IMR-90 (cell line): ENCODE measurements at regions not wholly inside any gene's neighbourhood (a gene's known extent, or its start where the extent isn't known, plus 50 kb on each side); places are given as distances from the start of the nearest gene placed in this dataset.

ENCODE experiments used
- ATAC-seq: fragments of 200-7000 bp; cut with Tn5 transposase; 2 replicates; pipeline ENCODE4 v1.9.1; 2020; ENCODE audit warnings: low read depth, mild to moderate bottlenecking, moderate library complexity
- BruUV-seq: library from RNA; stranded (reverse); fragments of 400-500 nt; replicated peaks from 2 replicates; lab custom pipeline; 2021; lab: Mats Ljungman, UMichigan
- CTCF ChIA-PET: fragments of 300-600 bp; formaldehyde crosslinking; extraction: SDS; loops from one replicate; lab custom pipeline; 2021; ENCODE audit warnings: antibody characterized with exemption; lab: Yijun Ruan, JAX
- POLR2A ChIA-PET: fragments of 300-600 bp; sonication (Branson Sonifier 250); formaldehyde crosslinking; loops from one replicate; lab custom pipeline; 2022; ENCODE audit warnings: antibody characterized with exemption; ENCODE audit not compliant: unreplicated experiment; lab: Charles Lee
- DNase-seq: peaks from one replicate; pipeline ENCODE4 v3.0.0; 2013
- H2AFZ ChIP-seq: replicated peaks from 2 replicates; pipeline ENCODE3; 2013; ENCODE audit warnings: low read length, mild to moderate bottlenecking; ENCODE audit not compliant: poor library complexity
- H2AK5ac ChIP-seq: 2 replicates; pipeline ENCODE4 v1.6.1; 2013; ENCODE audit warnings: low read depth, low read length, inconsistent platforms
- H2AK9ac ChIP-seq: replicated peaks from 2 replicates; pipeline ENCODE3; 2013; ENCODE audit warnings: mild to moderate bottlenecking, low read depth, low read length, moderate library complexity; ENCODE audit not compliant: poor library complexity
- H2BK120ac ChIP-seq: 2 replicates; pipeline ENCODE4 v1.6.1; 2013; ENCODE audit warnings: low read depth, low read length, inconsistent platforms
- H2BK15ac ChIP-seq: 3 replicates; pipeline ENCODE4 v1.6.1; 2013; ENCODE audit warnings: low read depth, low read length, inconsistent platforms
- H2BK20ac ChIP-seq: 2 replicates; pipeline ENCODE4 v1.6.1; 2013; ENCODE audit warnings: low read depth, mild to moderate bottlenecking, inconsistent platforms, low read length, moderate library complexity
- H2BK5ac ChIP-seq: 2 replicates; pipeline ENCODE4 v1.6.1; 2013; ENCODE audit warnings: mild to moderate bottlenecking, low read depth, low read length, inconsistent platforms; ENCODE audit not compliant: poor library complexity, severe bottlenecking
- H3K14ac ChIP-seq: replicated peaks from 2 replicates; pipeline ENCODE4 v1.6.1; 2013; ENCODE audit warnings: low read depth, low read length, inconsistent platforms
- H3K18ac ChIP-seq: 2 replicates; pipeline ENCODE4 v1.6.1; 2013; ENCODE audit warnings: low read depth, low read length, control low read depth
- H3K23ac ChIP-seq: 2 replicates; pipeline ENCODE4 v1.6.1; 2013; ENCODE audit warnings: low read depth, low read length, inconsistent platforms
- H3K27ac ChIP-seq: 2 replicates; pipeline ENCODE4 v1.5.1; 2013; ENCODE audit warnings: mild to moderate bottlenecking, control low read depth, low read length; ENCODE audit not compliant: insufficient read depth
- H3K27me3 ChIP-seq: 2 replicates; pipeline ENCODE4 v1.6.1; 2013; ENCODE audit warnings: low read length; ENCODE audit not compliant: control insufficient read depth, insufficient read depth
- H3K36me3 ChIP-seq: 2 replicates; pipeline ENCODE4 v1.6.1; 2013; ENCODE audit warnings: low read length, mixed read lengths; ENCODE audit not compliant: control insufficient read depth, insufficient read depth
- H3K4ac ChIP-seq: 2 replicates; pipeline ENCODE4 v1.6.1; 2013; ENCODE audit warnings: low read depth, low read length, inconsistent platforms
- H3K4me1 ChIP-seq: 2 replicates; pipeline ENCODE4 v1.6.1; 2013; ENCODE audit warnings: low read length, mixed read lengths; ENCODE audit not compliant: control insufficient read depth, insufficient read depth
- H3K4me2 ChIP-seq: 2 replicates; pipeline ENCODE4 v1.6.1; 2013; ENCODE audit warnings: low read depth, mild to moderate bottlenecking, control low read depth, low read length, moderate library complexity
- H3K4me3 ChIP-seq: 2 replicates; pipeline ENCODE4 v1.5.1; 2013; ENCODE audit warnings: low read depth, mild to moderate bottlenecking, control low read depth, low read length, moderate library complexity; ENCODE audit not compliant: insufficient read depth
- H3K56ac ChIP-seq: 2 replicates; pipeline ENCODE4 v1.6.1; 2013; ENCODE audit warnings: low read length, inconsistent platforms; ENCODE audit not compliant: insufficient read depth; ENCODE audit errors: extremely low read depth
- H3K79me1 ChIP-seq, 2 experiments: 2 replicates each; pipeline ENCODE4 v1.6.1; 2013; ENCODE audit warnings: low read length in 2 of 2, inconsistent platforms in 1 of 2, low read depth in 1 of 2
- H3K9ac ChIP-seq: 2 replicates; pipeline ENCODE4 v1.6.1; 2013; ENCODE audit warnings: low read depth, low read length, control low read depth
- H3K9me1 ChIP-seq: 2 replicates; pipeline ENCODE4 v1.6.1; 2013; ENCODE audit warnings: low read length, inconsistent platforms; ENCODE audit not compliant: insufficient read depth
- H3K9me3 ChIP-seq: 2 replicates; pipeline ENCODE4 v1.6.1; 2013; ENCODE audit warnings: low read length; ENCODE audit not compliant: control insufficient read depth, insufficient read depth
- H4K20me1 ChIP-seq: 2 replicates; pipeline ENCODE4 v1.6.1; 2013; ENCODE audit warnings: low read length, inconsistent platforms; ENCODE audit not compliant: insufficient read depth
- H4K5ac ChIP-seq: 2 replicates; pipeline ENCODE4 v1.6.1; 2013; ENCODE audit warnings: mild to moderate bottlenecking, low read depth, low read length, control low read depth
- H4K8ac ChIP-seq, 2 experiments: 2 replicates each; pipeline ENCODE4 v1.6.1; 2013; ENCODE audit warnings: low read depth in 2 of 2, low read length in 2 of 2, control low read depth in 1 of 2, inconsistent platforms in 1 of 2
- H4K91ac ChIP-seq: 2 replicates; pipeline ENCODE4 v1.6.1; 2013; ENCODE audit warnings: low read depth, low read length, inconsistent platforms; ENCODE audit not compliant: insufficient read depth
- BHLHE40 ChIP-seq: fragments of 150-350 bp; IDR thresholded peaks from 2 replicates; pipeline ENCODE4 v1.6.1; 2016; ENCODE audit warnings: mild to moderate bottlenecking, low read depth, low read length
- CEBPB ChIP-seq: IDR thresholded peaks from 2 replicates; pipeline ENCODE4 v1.6.1; 2012; ENCODE audit warnings: low read depth, low read length, improper control_type of control experiment
- CHD1 ChIP-seq: IDR thresholded peaks from 2 replicates; pipeline ENCODE4 v1.6.1; 2012; ENCODE audit warnings: low read depth, low read length, improper control_type of control experiment
- FOS ChIP-seq: fragments of 150-350 bp; IDR thresholded peaks from 2 replicates; pipeline ENCODE4 v1.6.1; 2016; ENCODE audit warnings: low read depth, low read length
- MAFK ChIP-seq: IDR thresholded peaks from 2 replicates; pipeline ENCODE4 v1.6.1; 2012; ENCODE audit warnings: low read depth, low read length, improper control_type of control experiment
- MAZ ChIP-seq: IDR thresholded peaks from 2 replicates; pipeline ENCODE4 v1.6.1; 2012; ENCODE audit warnings: low read depth, mild to moderate bottlenecking, low read length, improper control_type of control experiment, moderate library complexity, borderline replicate concordance
- MXI1 ChIP-seq: IDR thresholded peaks from 2 replicates; pipeline ENCODE4 v1.6.1; 2012; ENCODE audit warnings: low read depth, mild to moderate bottlenecking, low read length, moderate library complexity, borderline replicate concordance
- NFE2L2 ChIP-seq: fragments of 150-350 bp; IDR thresholded peaks from 2 replicates; pipeline ENCODE4 v1.6.1; 2016; ENCODE audit warnings: low read depth, mild to moderate bottlenecking, low read length
- POLR2A ChIP-seq: IDR thresholded peaks from 2 replicates; pipeline ENCODE4 v1.6.1; 2012; ENCODE audit warnings: mild to moderate bottlenecking, low read depth, low read length
- RAD21 ChIP-seq: IDR thresholded peaks from 2 replicates; pipeline ENCODE4 v1.6.1; 2012; ENCODE audit warnings: low read length, improper control_type of control experiment
- RCOR1 ChIP-seq: IDR thresholded peaks from 2 replicates; pipeline ENCODE4 v1.6.1; 2012; ENCODE audit warnings: mild to moderate bottlenecking, low read length, improper control_type of control experiment; ENCODE audit not compliant: insufficient replicate concordance
- RFX5 ChIP-seq: IDR thresholded peaks from 2 replicates; pipeline ENCODE4 v1.8.0; 2012; ENCODE audit warnings: low read depth, mild to moderate bottlenecking, low read length, moderate library complexity
- WGBS, 2 experiments: methylation state at CpG; one replicate each; pipeline versions ENCODE4 v1.1.5 to v1.1.7; 2013; ENCODE audit warnings: missing lambda C conversion rate in 2 of 2; ENCODE audit not compliant: insufficient read length in 1 of 2; ENCODE audit errors: extremely low coverage in 2 of 2; 5-methylcytosine and 5-hydroxymethylcytosine counted together
- dilution Hi-C: fragments of 300-500 bp; cut with HindIII; formaldehyde crosslinking; loops from one replicate; pipeline ENCODE4 v1.14.3; 2018; ENCODE audit warnings: low sequenced_read_pairs; ENCODE audit not compliant: unreplicated experiment
- in situ Hi-C: fragments of 300-500 bp; cut with MboI; formaldehyde crosslinking; loops from 3 replicates; pipeline ENCODE4 v1.14.3; 2019; ENCODE audit warnings: low sequenced_read_pairs, inconsistent platforms, mixed read lengths
- intact Hi-C: fragments of 100-400 bp; cut with micrococcal nuclease; formaldehyde crosslinking; loops from 2 replicates; pipeline ENCODE4 v1.10.0; 2022
- TF ChIP-seq, protein P1 (sequence below): conservative IDR thresholded peaks from 2 replicates; pipeline ENCODE4 v1.5.1; 2012; ENCODE audit warnings: mild to moderate bottlenecking, low read depth, low read length, improper control_type of control experiment
- TF ChIP-seq, protein P2 (sequence below): fragments of 150-350 bp; IDR thresholded peaks from 2 replicates; pipeline ENCODE4 v1.6.1; 2016; ENCODE audit warnings: low read depth, mild to moderate bottlenecking, low read length, moderate library complexity, borderline replicate concordance

DNA sequence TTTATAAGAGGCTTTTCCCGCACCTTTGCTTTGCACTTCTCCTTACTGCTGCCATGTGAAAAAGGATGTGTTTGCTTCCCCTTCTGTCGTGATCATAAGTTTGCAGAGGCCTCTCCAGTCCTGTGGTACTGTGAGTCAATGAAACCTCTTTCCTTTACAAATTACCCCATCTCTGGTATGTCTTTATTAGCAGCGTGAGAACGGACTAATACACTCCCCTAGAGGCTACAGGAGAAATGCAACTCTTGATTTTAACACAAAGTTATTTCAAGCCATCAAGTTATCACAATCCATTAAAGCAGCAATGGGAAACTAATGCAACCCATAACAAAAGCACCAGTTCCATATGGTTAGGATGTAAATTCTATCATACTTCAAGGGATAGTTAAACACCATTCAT is 1378.8 kb upstream of the DDX18 start:
- H3K9ac ChIP-seq = no peak overlapping the region
- no peaks in the 10 kb centered on the region for H4K20me1 ChIP-seq
- no peak overlapping the region for H2BK5ac ChIP-seq
- no peak overlapping the region for H3K27ac ChIP-seq
- H4K91ac ChIP-seq = no peak overlapping the region
- H4K8ac ChIP-seq = no peak overlapping the region
- no peaks in the 10 kb centered on the region for H3K36me3 ChIP-seq
- BruUV-seq = no TSS peak
- H3K14ac ChIP-seq = no peak overlapping the region
- H3K23ac ChIP-seq = no peak overlapping the region
- H3K4ac ChIP-seq = no peak overlapping the region
- ATAC-seq (no peak), DNase-seq (no peak)
- no peak overlapping the region for H3K4me3 ChIP-seq
- ChIA-PET CTCF (no interaction called here), POLR2A (no interaction called here)
- no peaks in the 10 kb centered on the region for H3K27me3 ChIP-seq
- in situ Hi-C loops (no loop called here), dilution Hi-C loops (no loop called here), intact Hi-C loops (no loop called here)
- H3K4me2 ChIP-seq = no peak overlapping the region
- WGBS, 2 experiments = no CpG with 5 or more reads among the region's 4 CpGs
- no peak overlapping the region for H3K56ac ChIP-seq
- peaks cover 3% of the 10 kb centered on the region for H3K9me3 ChIP-seq
- no peak overlapping the region for H3K18ac ChIP-seq
- H2AK9ac ChIP-seq = no peak overlapping the region
- H3K79me1 ChIP-seq = no peaks in the 10 kb centered on the region
- H2BK20ac ChIP-seq = no peak overlapping the region
- H2AFZ ChIP-seq = no peak overlapping the region
- H4K5ac ChIP-seq = no peak overlapping the region
- no peak overlapping the region for H2BK120ac ChIP-seq
- no peak overlapping the region for H2BK15ac ChIP-seq
- H3K9me1 ChIP-seq = no peaks in the 10 kb centered on the region
- no peak for TF ChIP-seq CHD1
- TF ChIP-seq CEBPB = no peak
- TF ChIP-seq MAFK = no peak
- TF ChIP-seq POLR2A = no peak
- TF ChIP-seq, protein P1, sequence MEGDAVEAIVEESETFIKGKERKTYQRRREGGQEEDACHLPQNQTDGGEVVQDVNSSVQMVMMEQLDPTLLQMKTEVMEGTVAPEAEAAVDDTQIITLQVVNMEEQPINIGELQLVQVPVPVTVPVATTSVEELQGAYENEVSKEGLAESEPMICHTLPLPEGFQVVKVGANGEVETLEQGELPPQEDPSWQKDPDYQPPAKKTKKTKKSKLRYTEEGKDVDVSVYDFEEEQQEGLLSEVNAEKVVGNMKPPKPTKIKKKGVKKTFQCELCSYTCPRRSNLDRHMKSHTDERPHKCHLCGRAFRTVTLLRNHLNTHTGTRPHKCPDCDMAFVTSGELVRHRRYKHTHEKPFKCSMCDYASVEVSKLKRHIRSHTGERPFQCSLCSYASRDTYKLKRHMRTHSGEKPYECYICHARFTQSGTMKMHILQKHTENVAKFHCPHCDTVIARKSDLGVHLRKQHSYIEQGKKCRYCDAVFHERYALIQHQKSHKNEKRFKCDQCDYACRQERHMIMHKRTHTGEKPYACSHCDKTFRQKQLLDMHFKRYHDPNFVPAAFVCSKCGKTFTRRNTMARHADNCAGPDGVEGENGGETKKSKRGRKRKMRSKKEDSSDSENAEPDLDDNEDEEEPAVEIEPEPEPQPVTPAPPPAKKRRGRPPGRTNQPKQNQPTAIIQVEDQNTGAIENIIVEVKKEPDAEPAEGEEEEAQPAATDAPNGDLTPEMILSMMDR = no peak
- TF ChIP-seq, protein P2, sequence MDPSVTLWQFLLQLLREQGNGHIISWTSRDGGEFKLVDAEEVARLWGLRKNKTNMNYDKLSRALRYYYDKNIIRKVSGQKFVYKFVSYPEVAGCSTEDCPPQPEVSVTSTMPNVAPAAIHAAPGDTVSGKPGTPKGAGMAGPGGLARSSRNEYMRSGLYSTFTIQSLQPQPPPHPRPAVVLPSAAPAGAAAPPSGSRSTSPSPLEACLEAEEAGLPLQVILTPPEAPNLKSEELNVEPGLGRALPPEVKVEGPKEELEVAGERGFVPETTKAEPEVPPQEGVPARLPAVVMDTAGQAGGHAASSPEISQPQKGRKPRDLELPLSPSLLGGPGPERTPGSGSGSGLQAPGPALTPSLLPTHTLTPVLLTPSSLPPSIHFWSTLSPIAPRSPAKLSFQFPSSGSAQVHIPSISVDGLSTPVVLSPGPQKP = no peak
- TF ChIP-seq BHLHE40 = no peak
- no peak for TF ChIP-seq RAD21
- TF ChIP-seq MAZ = no peak
- no peak for TF ChIP-seq MXI1
- no peak for TF ChIP-seq RCOR1
- no peak for TF ChIP-seq FOS
- TF ChIP-seq RFX5 = no peak
- no peak for TF ChIP-seq NFE2L2
- H3K4me1 ChIP-seq = no peaks in the 10 kb centered on the region
- no peak overlapping the region for H2AK5ac ChIP-seq
